HG02981 (cell line): ENCODE measurements at regions not wholly inside any gene's neighbourhood (a gene's known extent, or its start where the extent isn't known, plus 50 kb on each side); places are given as distances from the start of the nearest gene placed in this dataset.

Source experiments
- ATAC-seq: cut with Tn5 transposase; IDR thresholded peaks from one replicate; pipeline ENCODE4 v1.9.1; 2021; ENCODE audit warnings: mild to moderate bottlenecking, moderate library complexity; ENCODE audit not compliant: unreplicated experiment

- ATAC-seq: no peak
Observed at GRCh38 chr3:137409584-137409983, 354.5 kb upstream of the SOX14 start.

GRCh38 chr3:137410028-137410427 is 354.1 kb upstream of the SOX14 start:
- no peak for ATAC-seq

DNA sequence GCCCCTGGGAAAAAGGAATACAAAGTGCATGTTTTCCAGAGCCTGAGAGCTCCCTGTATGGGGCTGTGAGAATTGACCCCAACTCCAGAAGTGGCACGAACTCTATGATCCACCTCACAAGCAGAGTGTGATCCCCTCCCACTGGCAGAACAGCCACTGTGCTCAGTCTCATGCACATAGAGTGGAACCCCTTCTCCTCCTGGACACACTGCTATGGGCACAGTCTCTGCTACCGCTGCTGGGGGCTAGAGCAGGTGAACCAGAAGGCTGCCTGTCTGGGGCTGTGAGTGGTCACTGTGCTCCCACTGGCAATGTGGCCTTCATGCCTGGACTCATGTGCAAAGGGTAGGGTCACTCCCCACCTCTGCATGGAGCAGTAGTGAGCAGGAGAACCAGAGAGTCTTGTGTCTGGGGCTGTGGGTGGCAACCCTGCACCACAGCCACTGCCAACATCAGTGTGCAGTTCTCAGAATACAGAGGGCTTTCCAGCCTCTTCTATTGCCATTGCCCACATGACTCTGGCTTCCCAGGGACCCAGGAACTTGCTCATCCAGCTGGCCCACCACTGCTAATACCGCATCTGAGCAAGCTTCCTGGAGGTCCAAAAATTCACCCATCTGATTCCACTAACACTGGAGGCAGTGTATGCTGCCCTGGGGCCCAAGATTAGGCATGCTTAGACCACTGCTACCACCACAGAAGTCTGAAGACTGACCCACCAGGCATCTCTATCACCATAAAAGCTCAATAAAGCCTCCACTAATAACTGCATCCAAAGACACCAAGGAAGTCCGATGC is 343.7 kb upstream of the SOX14 start:
- ATAC-seq: no peak

GRCh38 chr3:137438561-137438960 is 325.6 kb upstream of the SOX14 start:
- no peak for ATAC-seq

- ATAC-seq: no peak
Observed at GRCh38 chr3:137460944-137461343, 303.2 kb upstream of the SOX14 start.

DNA sequence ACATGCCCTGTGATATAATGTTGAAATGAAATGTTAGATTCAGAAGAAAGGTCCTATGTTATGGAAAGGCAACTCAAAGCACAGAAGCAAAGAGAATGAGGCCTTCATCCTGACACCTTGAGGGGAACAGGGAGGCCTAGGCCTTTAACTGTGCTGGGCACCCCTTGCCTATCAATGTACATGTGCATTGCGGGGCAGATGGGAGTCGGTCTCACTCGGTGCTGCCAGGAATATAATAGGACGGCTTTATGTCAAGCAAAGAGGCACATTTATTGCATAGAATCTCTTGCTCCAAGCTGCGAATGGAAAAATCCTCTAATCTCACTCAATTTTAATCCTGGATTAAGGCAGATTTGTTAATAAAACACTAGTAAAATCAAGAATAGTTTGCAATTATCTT is 301.0 kb upstream of the SOX14 start:
- no peak for ATAC-seq

DNA sequence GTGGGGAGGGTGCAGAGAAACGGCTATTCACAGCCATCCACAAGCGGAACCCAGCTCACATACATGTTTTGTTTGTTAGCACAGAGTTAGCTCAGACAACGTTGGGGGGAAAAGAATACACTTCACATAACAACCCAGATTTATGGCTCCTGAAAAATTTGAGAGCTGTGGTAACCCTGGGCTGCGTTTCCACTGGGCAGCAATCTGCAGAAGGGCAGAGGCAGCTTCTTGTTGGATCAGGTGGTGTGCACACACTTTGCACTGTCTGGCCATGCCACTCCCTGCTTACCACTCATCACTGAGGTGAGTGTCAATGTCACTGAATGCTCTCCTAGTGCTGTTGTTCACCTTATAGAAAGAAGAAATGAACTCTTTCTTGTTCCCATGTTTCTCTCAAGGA is 299.8 kb upstream of the SOX14 start:
- ATAC-seq: no peak

GRCh38 chr3:137468446-137468845 is 295.7 kb upstream of the SOX14 start:
- ATAC-seq: no peak

DNA sequence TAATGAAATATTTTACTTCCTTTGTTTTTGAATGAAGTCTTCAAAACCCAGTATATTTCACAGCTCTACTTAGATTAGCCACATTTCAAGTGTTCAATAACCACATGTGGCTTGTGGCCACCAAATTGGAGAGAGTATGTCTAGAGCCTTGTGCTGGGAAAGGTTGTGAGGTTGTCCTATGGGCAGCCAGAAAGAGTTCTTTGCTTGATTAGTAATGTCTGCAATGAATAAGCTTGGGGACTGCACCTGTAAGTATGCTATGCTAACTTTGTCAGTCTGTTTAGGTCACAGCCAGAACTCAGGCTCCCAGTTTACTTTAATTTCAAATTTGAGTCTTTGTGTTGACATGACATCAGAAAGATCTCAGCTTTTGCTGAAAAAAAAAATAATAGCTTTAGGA is 294.9 kb upstream of the SOX14 start:
- no peak for ATAC-seq

- no peak for ATAC-seq
Observed at GRCh38 chr3:137471130-137471529, 293.0 kb upstream of the SOX14 start.

DNA sequence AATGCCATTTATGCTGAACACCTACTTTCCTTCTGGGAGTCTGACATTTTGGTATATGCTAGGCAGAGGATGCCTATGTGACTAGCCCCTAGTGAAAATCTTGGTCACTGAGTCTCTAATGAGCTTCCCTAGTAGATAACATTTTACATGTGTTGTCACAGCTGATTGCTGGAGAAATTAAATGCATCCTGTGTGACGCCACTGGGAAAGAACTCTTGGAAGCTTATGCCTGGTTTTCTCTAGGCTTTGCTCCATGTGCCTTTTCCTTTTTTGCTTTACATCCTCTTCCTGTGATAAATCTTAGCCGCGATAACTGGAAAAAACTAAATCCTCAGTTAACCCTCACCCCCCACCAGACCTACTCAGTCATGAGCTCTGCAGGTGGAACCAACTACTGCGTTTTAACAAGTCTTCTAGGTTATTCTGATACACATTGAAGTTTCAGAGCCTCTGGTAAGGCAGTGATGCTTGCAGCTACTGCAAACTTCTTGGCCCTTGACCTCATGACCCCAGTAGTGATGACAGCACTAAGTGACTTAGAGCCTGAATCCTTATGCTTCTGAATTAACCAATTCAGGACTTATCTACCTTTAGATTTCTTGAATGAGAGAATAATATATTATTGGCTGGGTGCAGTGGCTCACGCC is 292.4 kb upstream of the SOX14 start:
- ATAC-seq: no peak

DNA sequence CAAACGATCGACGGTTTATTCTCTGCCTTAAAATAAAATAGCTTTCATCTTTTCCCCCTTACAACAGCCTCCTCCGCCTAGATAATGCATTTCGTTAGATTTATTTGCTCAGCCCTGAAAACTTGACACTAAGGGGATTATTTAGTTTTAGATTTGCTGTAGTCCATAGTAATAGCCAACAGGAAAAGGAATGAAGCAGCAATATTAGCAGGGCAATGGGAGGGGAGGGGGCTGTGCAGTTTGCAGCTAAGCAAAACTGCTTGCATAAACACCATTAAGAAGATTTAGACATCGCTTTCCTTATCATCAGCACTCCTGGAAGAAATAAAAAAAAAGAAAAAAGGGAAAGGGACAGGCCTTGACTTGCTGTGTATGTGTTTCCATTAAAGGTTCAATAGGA is 286.5 kb upstream of the SOX14 start:
- ATAC-seq: no peak

DNA sequence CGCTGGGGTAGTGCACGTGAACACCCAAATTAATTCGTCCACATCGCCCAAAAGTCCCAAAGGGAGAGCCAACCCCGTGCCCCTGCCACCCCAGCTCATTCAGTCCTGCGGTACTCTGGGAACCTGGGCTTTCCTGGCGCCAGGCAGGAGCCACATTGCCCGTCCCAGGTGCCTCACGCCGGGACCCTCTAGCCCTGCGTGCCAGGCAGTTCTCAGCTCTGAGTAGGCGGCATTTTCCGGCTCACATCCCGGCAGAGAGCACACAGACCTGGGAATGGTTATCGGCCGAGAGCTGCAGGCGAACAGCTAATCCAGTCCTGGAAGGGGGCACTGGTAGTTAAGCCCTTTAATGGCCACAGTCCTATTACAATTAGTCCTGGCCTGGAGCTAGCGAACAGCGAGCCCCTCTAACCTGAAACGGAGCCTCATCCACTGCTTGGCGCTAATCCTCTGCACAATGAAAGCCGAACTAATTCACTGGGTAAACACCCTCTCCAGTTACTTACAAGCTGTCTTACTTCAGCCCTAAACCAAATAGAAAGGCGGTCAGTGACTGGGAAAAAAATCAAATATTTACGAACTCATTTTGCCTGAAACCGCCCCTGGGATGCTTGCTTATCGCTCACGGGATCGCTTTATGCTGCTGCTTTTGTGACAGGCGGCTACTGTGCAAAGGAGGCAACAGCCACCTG is 254.6 kb upstream of the SOX14 start:
- ATAC-seq: no peak

GRCh38 chr3:137511655-137512054 is 252.5 kb upstream of the SOX14 start:
- ATAC-seq: no peak

DNA sequence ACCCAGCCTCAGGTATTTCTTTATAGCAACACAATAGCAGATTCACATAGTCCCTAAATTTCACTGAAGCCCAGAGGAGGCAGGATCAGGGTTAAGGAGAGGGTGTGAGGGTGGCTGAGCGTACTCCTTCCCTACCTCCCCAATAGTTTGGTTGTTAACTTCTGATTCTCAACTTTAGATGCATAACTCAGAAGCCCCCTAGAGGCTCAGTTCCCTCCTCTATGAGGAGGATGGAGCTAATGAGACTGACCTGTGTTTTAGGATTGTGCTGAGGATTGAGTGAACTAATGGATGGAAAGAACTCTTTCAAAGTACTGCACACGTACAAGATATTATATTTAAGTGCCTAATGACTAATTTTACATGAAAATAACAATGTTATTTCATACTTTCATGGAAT is 249.3 kb upstream of the SOX14 start:
- no peak for ATAC-seq

DNA sequence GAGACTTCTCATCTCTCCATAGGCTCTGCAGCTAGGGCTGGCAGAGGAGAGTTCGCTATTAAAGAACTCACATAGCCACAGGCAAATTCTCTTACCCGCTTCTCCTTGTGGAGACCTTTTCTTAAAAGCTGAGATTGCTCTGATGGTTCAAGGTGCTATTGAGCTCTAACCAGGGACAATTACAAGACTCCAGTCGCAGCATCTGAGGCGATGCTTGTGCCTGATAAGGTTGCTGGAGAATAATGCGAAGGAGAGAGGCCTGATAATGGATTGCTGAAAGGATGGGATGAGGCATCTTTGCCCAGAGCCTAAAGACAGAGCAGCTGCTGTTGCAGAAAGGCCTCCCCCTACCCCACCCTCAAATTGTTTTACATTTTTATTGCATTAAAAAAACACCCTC is 244.5 kb upstream of the SOX14 start:
- no peak for ATAC-seq

DNA sequence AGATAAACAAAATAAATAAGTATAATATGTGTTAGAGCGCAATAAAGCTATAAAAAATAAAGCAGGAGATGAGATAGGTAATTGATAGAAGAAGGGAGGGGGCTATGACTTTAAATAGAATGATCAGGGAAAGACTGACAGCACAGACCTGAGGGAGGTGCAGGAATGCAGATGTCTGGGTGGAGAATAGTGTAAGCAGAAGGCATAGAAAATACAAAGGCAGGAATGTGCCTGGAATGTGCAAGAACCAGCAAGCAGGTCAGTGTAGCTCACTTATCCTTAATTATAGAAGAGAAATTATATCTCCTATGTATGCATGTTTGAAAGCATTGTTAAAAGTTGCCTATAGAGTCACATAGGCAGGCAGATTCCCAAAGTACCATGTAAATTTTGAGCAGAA is 239.4 kb upstream of the SOX14 start:
- ATAC-seq: no peak

DNA sequence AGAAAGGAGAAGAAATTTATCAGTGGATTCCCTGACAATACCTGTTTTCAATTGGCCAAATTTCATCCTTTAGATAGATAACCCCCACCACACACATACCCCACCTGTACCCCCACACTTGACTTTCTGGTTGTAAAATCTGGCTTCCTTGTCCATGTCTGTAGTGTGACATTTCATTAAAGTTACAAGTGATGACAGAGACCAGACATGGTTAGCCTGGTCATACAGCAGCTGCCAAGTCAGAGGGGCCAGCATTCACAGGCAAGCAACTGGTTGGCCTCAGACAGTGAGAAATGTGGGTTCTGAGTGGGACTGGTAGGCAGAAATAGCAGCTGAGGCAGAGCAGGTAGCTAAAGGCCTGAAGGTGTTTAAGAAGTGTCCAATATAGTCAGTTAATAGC is 238.6 kb upstream of the SOX14 start:
- no peak for ATAC-seq

DNA sequence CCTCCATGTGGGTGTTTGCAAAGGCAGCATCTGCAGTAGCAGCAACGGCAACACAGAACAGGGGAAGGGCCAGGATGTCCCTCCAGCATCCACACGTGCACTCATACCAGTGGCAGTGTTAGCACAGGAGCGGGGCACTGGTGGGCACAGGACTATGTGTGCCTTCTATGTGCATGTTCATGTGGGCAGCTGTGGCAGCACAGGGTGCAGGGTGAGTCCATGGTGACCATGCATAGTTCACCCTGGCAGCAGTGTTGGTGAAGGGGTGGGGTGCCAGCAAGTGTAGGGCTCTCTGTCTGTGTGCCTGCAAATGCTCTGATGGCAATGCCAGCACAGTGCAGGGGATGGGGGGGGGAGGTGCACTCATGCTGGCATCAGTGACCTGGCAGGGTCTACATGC is 222.1 kb upstream of the SOX14 start:
- no peak for ATAC-seq

GRCh38 chr3:137554242-137554641 is 209.9 kb upstream of the SOX14 start:
- no peak for ATAC-seq

- no peak for ATAC-seq
Observed at GRCh38 chr3:137568880-137569279, 195.2 kb upstream of the SOX14 start.

DNA sequence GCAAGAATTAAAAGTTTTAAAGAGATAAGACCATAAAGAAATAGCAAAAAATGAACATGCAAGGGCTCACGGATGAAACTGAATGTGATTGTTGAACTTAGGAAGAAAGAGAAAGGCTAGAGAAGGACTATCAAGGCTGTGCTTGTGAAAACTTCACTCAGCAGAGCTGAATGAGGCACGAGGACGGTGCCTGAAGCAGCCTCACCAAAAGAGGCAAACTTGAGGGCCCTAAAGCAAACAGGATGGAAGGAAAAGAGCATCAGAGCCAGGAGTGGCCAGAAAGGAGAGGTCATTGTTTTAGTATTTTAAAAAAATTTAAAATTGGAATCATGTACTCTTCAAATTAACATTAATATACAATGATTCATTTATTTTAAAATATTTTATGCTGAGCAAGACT is 191.2 kb upstream of the SOX14 start:
- no peak for ATAC-seq
